Transverse colon (tissue), 4 donors: ENCODE measurements at regions not wholly inside any gene's neighbourhood (a gene's known extent, or its start where the extent isn't known, plus 50 kb on each side); places are given as distances from the start of the nearest gene placed in this dataset.
"Not testable (repeated sequence)": the region's sequence is repeated elsewhere in the genome, so short reads cannot be mapped to it uniquely, and the experiment has no call there.

Source experiments
- DNase-seq: peaks from one replicate; pipeline ENCODE4 v3.0.0-alpha.2; 2019
- H3K27ac ChIP-seq, 4 donors: fragments of 200-600 bp; sonication (generic); 2 replicates each; pipeline ENCODE4 v1.5.1; 2016 to 2018; ENCODE audit warnings: inconsistent platforms in 4 of 4
- H3K27me3 ChIP-seq: fragments of 200-600 bp; sonication (generic); 2 replicates; pipeline ENCODE4 v1.5.1; 2017; ENCODE audit warnings: inconsistent platforms
- H3K36me3 ChIP-seq, 4 donors: fragments of 200-600 bp; sonication (generic); 2 replicates each; pipeline ENCODE4 v1.5.1; 2017 to 2019; ENCODE audit warnings: inconsistent platforms in 4 of 4
- H3K4me1 ChIP-seq, 4 donors: fragments of 200-600 bp; sonication (generic); 2 replicates each; pipeline ENCODE4 v1.5.1; 2017 to 2020; ENCODE audit warnings: inconsistent platforms in 4 of 4
- H3K4me3 ChIP-seq, 4 donors: fragments of 200-600 bp; sonication (generic); 1 replicate in 1 of 4; 2 replicates in 3 of 4; pipeline versions ENCODE4 v1.5.1 to v1.6.1; 2017 to 2019; ENCODE audit warnings: inconsistent platforms in 4 of 4
- H3K9me3 ChIP-seq, 2 donors: fragments of 200-600 bp; sonication (generic); 2 replicates each; pipeline ENCODE4 v1.5.1; 2017 to 2019; ENCODE audit warnings: inconsistent platforms in 2 of 2
- CTCF ChIP-seq, 5 experiments: fragments of 200-600 bp in 3 of 5; fragments of 450-650 bp in 2 of 5; sonication (generic) in 3 of 5; IDR thresholded peaks; 1 replicate in 2 of 5; 2 replicates in 3 of 5; pipeline ENCODE4 v1.5.1; 2016 to 2017; ENCODE audit warnings: antibody characterized with exemption in 5 of 5, inconsistent platforms in 3 of 5, mild to moderate bottlenecking in 2 of 5, moderate library complexity in 1 of 5
- EP300 ChIP-seq: sonication (generic); formaldehyde crosslinking; IDR thresholded peaks from one replicate; pipeline ENCODE4 v1.6.1; 2017; ENCODE audit warnings: antibody characterized with exemption, low read depth
- POLR2A ChIP-seq: fragments of 450-650 bp; IDR thresholded peaks from one replicate; pipeline ENCODE4 v1.6.1; 2016; ENCODE audit warnings: antibody characterized with exemption, mild to moderate bottlenecking, moderate library complexity
- POLR2AphosphoS5 ChIP-seq, 3 donors: sonication (generic); formaldehyde crosslinking; IDR thresholded peaks; one replicate each; pipeline ENCODE4 v1.6.1; 2016; ENCODE audit warnings: antibody characterized with exemption in 3 of 3
- WGBS, 2 donors: methylation state at CpG; one replicate each; pipeline ENCODE4 v1.1.5; 2018; ENCODE audit warnings: low coverage in 1 of 2; 5-methylcytosine and 5-hydroxymethylcytosine counted together
- in situ Hi-C, 4 donors: fragments of 200-750 bp; cut with MboI; loops; one replicate each; pipeline versions ENCODE4 v1.15.0 to v1.15.1; 2017; ENCODE audit warnings: low sequenced_read_pairs in 3 of 4, low pct_ligation_motif_present in 1 of 4, low pct_unique_long_range_greater_than_20kb in 1 of 4
- intact Hi-C: fragments of 100-400 bp; cut with DNase I; formaldehyde crosslinking; loops from one replicate; pipeline ENCODE4 v1.15.1; 2023; ENCODE audit warnings: low total_unique reads

- WGBS, 2 donors, result 47 to 48% methylated on average over 3 to 6 of the region's 6 CpGs
- H3K27me3 ChIP-seq, result no peaks in the 10 kb centered on the region
- TF ChIP-seq EP300 (no peak), POLR2AphosphoS5 (IDR thresholded peaks at IDR 0.05) (no peak), CTCF (IDR thresholded peaks at IDR 0.05) (no peak), POLR2A (no peak)
- no peaks in the 10 kb centered on the region for H3K9me3 ChIP-seq
- H3K36me3 ChIP-seq, result no peaks in the 10 kb centered on the region
- DNase-seq, result no peak
- H3K4me3 ChIP-seq, result peak overlapping the region in 2 of 4 donors; percentile 56 to 63
- in situ Hi-C loops, result no loop called here
- peaks cover 0 to 12% (median 4%) of the 10 kb centered on the region in 4 donors for H3K4me1 ChIP-seq
- H3K27ac ChIP-seq, result peak overlapping the region in 3 of 4 donors; percentile 77 to 85 (median 78)
- intact Hi-C loops, result no loop called here
Measured at GRCh38 chr12:9449181-9449580, 158.5 kb downstream of the KLRB1 start.

GRCh38 chr12:9448648-9449047, 159.1 kb downstream of the KLRB1 start:
- H3K9me3 ChIP-seq, intact Hi-C loops, H3K27me3 ChIP-seq, DNase-seq, H3K36me3 ChIP-seq, in situ Hi-C loops: not testable (repeated sequence)
- Histone ChIP-seq H3K4me1 (peaks cover 0 to 12% (median 4%) of the 10 kb centered on the region in 4 donors), H3K4me3 (peak overlapping the region in 3 of 4 donors; percentile 53 to 63 (median 56)), H3K27ac (peak overlapping the region; percentile 74 to 85 (median 78))
- WGBS, 2 donors, result 13 to 34% methylated on average over 3 to 6 of the region's 10 CpGs

- H3K27me3 ChIP-seq, in situ Hi-C loops, H3K36me3 ChIP-seq, intact Hi-C loops, H3K9me3 ChIP-seq: not testable (repeated sequence)
- Histone ChIP-seq H3K4me3 (peak overlapping the region; percentile 38 to 63 (median 54)), H3K27ac (peak overlapping the region; percentile 74 to 85 (median 78)), H3K4me1 (peaks cover 0 to 12% (median 4%) of the 10 kb centered on the region in 4 donors)
- peak; percentile 93 for DNase-seq
- peak; percentile 22 for TF ChIP-seq POLR2A
- 2% methylated on average over 51 of the region's 61 CpGs; no CpG with 5 or more reads in 1 of the 2 donors for WGBS, 2 donors
Measured at GRCh38 chr12:9447791-9448614, 159.7 kb downstream of the KLRB1 start.

- DNase-seq, H3K36me3 ChIP-seq, H3K9me3 ChIP-seq, in situ Hi-C loops, intact Hi-C loops, H3K27me3 ChIP-seq: not testable (repeated sequence)
- 10 to 27% methylated on average over 2 to 16 of the region's 20 CpGs for WGBS, 2 donors
- peak overlapping the region in 1 of 4 donors; percentile 77 for H3K27ac ChIP-seq
- H3K4me1 ChIP-seq, result peaks cover 0 to 12% (median 4%) of the 10 kb centered on the region in 4 donors
- peak overlapping the region in 2 of 4 donors; percentile 53 to 63 for H3K4me3 ChIP-seq
Measured at GRCh38 chr12:9446883-9447761, 160.6 kb downstream of the KLRB1 start.

GRCh38 chr12:9440428-9440827, 167.3 kb downstream of the KLRB1 start:
- in situ Hi-C loops, result not testable (repeated sequence)

GRCh38 chr12:9435682-9436081, 172.0 kb downstream of the KLRB1 start:
- DNase-seq, H3K27ac ChIP-seq, H3K27me3 ChIP-seq, H3K4me1 ChIP-seq, H3K4me3 ChIP-seq, in situ Hi-C loops, H3K36me3 ChIP-seq, H3K9me3 ChIP-seq, intact Hi-C loops: not testable (repeated sequence)
- 91% methylated on average over 11 of the region's 15 CpGs; no CpG with 5 or more reads in 1 of the 2 donors for WGBS, 2 donors

More at GRCh38 chr12:9440428-9440827, 167.3 kb downstream of the KLRB1 start:
- H3K27ac ChIP-seq, H3K4me3 ChIP-seq, intact Hi-C loops, H3K9me3 ChIP-seq, H3K27me3 ChIP-seq, DNase-seq, H3K36me3 ChIP-seq, H3K4me1 ChIP-seq: not testable (repeated sequence)
- WGBS, 2 donors, result 87% methylated on average over 3 of the region's 5 CpGs; no CpG with 5 or more reads in 1 of the 2 donors

GRCh38 chr12:9430385-9430784, 177.3 kb downstream of the KLRB1 start:
- WGBS, 2 donors, result no CpG with 5 or more reads among the region's 19 CpGs
- H3K9me3 ChIP-seq, DNase-seq, H3K4me1 ChIP-seq, intact Hi-C loops, H3K36me3 ChIP-seq, H3K4me3 ChIP-seq, in situ Hi-C loops, H3K27me3 ChIP-seq, H3K27ac ChIP-seq: not testable (repeated sequence)

- intact Hi-C loops, DNase-seq, H3K27me3 ChIP-seq, in situ Hi-C loops, H3K4me1 ChIP-seq, H3K4me3 ChIP-seq, H3K27ac ChIP-seq, H3K9me3 ChIP-seq, H3K36me3 ChIP-seq: not testable (repeated sequence)
- 95% methylated on average over 11 of the region's 13 CpGs; no CpG with 5 or more reads in 1 of the 2 donors for whole genome bisulfite sequencing, 2 donors
Measured at GRCh38 chr12:9428856-9429255, 178.9 kb downstream of the KLRB1 start.

GRCh38 chr12:9425429-9425828, 182.3 kb downstream of the KLRB1 start:
- H3K9me3 ChIP-seq, in situ Hi-C loops, H3K36me3 ChIP-seq, H3K27me3 ChIP-seq, intact Hi-C loops, H3K27ac ChIP-seq, DNase-seq, H3K4me3 ChIP-seq, H3K4me1 ChIP-seq: not testable (repeated sequence)
- 100% methylated on average over 1 of the region's 13 CpGs; no CpG with 5 or more reads in 1 of the 2 donors for WGBS, 2 donors
